Activated naive CD4-positive, alpha-beta T cell treated with anti-CD3 and anti-CD28 coated beads, Interleukin-2, amount 10 ng/mL, durations not matched to agents 7 days and 5 days (primary cell): ENCODE measurements at regions not wholly inside any gene's neighbourhood (a gene's known extent, or its start where the extent isn't known, plus 50 kb on each side); places are given as distances from the start of the nearest gene placed in this dataset.

ENCODE experiments used
- CTCF ChIA-PET: fragments of 350-600 bp; sonication (Branson Sonifier 250); formaldehyde crosslinking; loops from one replicate; lab custom pipeline; 2021; ENCODE audit warnings: antibody characterized with exemption; lab: Charles Lee
- DNase-seq: peaks from one replicate; pipeline ENCODE4 v3.0.0-alpha.2; 2020
- H3K27ac Mint-ChIP-seq: one replicate; pipeline ENCODE4 v1.8.0; 2021; ENCODE audit warnings: mild to moderate bottlenecking, moderate library complexity, mixed read lengths
- H3K27me3 Mint-ChIP-seq: one replicate; pipeline ENCODE4 v1.8.0; 2021; ENCODE audit warnings: mild to moderate bottlenecking, mixed read lengths
- H3K36me3 Mint-ChIP-seq: one replicate; pipeline ENCODE4 v1.8.0; 2021; ENCODE audit warnings: mixed read lengths
- H3K4me1 Mint-ChIP-seq: one replicate; pipeline ENCODE4 v1.8.0; 2021; ENCODE audit warnings: mixed read lengths
- H3K4me3 Mint-ChIP-seq: one replicate; pipeline ENCODE4 v1.8.0; 2021; ENCODE audit warnings: mild to moderate bottlenecking, moderate library complexity, mixed read lengths
- H3K9me3 Mint-ChIP-seq: one replicate; pipeline ENCODE4 v1.8.0; 2021; ENCODE audit warnings: mixed read lengths

DNA sequence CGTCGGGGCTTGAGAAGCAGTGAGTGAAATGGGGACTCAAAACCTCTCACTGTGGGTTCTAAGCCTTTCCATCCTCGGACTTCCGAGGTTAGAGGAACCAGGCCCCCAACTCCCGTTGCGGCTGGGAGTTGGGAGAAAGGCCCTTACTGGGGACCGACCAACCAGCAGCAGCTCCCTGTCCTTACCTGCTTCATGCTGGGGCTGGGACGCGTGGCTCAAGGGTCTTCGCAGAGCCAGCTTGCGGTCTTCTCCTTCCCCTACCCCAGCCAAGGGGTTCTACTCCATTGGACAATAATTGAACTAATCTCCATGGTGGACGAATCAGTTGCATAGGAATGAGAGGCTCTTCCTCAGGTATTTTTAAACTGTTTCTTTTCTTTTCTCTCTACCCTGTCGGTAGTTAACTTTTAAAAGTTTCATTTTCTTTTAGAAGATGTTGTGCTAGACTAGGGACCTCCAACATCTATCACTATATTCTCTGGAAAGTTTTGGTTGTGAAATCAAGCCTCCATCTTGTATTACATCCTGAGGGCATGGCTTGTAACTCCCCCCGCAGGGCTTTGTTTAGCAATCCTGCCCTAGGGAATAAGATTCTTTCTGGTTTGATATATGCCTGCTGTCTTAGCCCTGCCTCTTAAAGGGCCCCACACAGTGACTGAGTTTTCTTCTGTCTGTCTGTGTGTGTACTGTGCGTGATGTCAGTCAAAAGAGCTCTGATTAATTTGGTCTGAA lies 1027.1 kb upstream of the PCDH9 start:
- Mint-ChIP-seq H3K4me1 (no peaks in the 10 kb centered on the region), H3K4me3 (no peak overlapping the region), H3K27ac (no peak overlapping the region), H3K27me3 (no peaks in the 10 kb centered on the region), H3K36me3 (no peaks in the 10 kb centered on the region), H3K9me3 (peaks cover 6% of the 10 kb centered on the region)
- no peak for DNase-seq
- CTCF ChIA-PET: no interaction called here

- Mint-ChIP-seq H3K4me1 (no peaks in the 10 kb centered on the region), H3K36me3 (no peaks in the 10 kb centered on the region), H3K27me3 (no peaks in the 10 kb centered on the region), H3K9me3 (peaks cover 5% of the 10 kb centered on the region), H3K4me3 (no peak overlapping the region), H3K27ac (no peak overlapping the region)
- no peak for DNase-seq
- CTCF ChIA-PET: no interaction called here
Measured at GRCh38 chr13:68254151-68254550, 1024.0 kb upstream of the PCDH9 start.

DNA sequence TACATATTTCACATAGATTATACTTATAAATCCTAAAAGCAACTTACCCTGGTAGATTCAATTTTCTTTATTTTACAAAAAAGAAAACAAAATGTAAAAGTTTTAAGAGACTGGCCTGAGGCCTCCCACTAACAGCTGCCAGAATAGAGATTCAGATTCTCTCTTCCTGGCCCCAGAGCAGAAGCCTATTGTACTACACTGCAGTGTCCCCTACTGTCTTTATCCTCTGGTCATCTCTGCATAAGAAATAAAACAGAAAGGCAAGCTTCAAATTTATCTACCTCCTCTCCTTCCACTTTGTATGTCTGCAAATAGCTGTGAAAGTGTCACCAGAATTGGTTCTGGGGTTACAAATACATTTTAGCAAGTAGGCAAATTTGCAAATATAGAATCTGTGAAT lies 1004.1 kb upstream of the PCDH9 start:
- H3K27me3 Mint-ChIP-seq: no peaks in the 10 kb centered on the region
- H3K4me1 Mint-ChIP-seq: no peaks in the 10 kb centered on the region
- CTCF ChIA-PET: no interaction called here
- no peak overlapping the region for H3K27ac Mint-ChIP-seq
- peaks cover 3% of the 10 kb centered on the region for H3K9me3 Mint-ChIP-seq
- DNase-seq: no peak
- H3K36me3 Mint-ChIP-seq: no peaks in the 10 kb centered on the region
- no peak overlapping the region for H3K4me3 Mint-ChIP-seq

GRCh38 chr13:68232351-68233130 lies 1002.4 kb upstream of the PCDH9 start:
- H3K36me3 Mint-ChIP-seq: no peaks in the 10 kb centered on the region
- CTCF ChIA-PET: no interaction called here
- H3K27me3 Mint-ChIP-seq: no peaks in the 10 kb centered on the region
- no peak for DNase-seq
- no peak overlapping the region for H3K4me3 Mint-ChIP-seq
- H3K27ac Mint-ChIP-seq: no peak overlapping the region
- H3K9me3 Mint-ChIP-seq: peaks cover 3% of the 10 kb centered on the region
- no peaks in the 10 kb centered on the region for H3K4me1 Mint-ChIP-seq

- peaks cover 7% of the 10 kb centered on the region for H3K9me3 Mint-ChIP-seq
- H3K27me3 Mint-ChIP-seq: no peaks in the 10 kb centered on the region
- CTCF ChIA-PET: no interaction called here
- DNase-seq: no peak
- H3K4me1 Mint-ChIP-seq: no peaks in the 10 kb centered on the region
- H3K36me3 Mint-ChIP-seq: no peaks in the 10 kb centered on the region
- no peak overlapping the region for H3K4me3 Mint-ChIP-seq
- H3K27ac Mint-ChIP-seq: no peak overlapping the region
Measured at GRCh38 chr13:68214691-68215415, 984.7 kb upstream of the PCDH9 start.

DNA sequence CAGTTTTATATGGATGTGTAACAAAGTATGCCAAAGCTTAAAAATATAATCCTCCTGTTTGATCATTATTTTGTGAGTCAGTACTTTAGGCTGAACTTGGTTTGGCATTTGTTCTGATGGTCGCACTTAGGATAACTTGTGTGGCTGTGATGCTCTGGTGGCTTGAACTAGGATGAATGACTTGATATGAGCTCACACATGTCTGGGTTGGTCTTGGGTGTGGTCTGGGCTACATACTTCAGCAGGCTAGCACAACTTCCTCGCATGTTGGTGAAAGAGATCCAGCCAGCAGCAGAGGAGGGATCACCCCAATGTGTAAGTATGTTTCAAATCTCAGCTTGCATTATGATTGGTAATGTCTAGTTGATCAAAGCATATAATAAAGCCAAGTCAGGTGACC lies 969.1 kb upstream of the PCDH9 start:
- no peak overlapping the region for H3K27ac Mint-ChIP-seq
- DNase-seq: no peak
- H3K27me3 Mint-ChIP-seq: no peaks in the 10 kb centered on the region
- no peaks in the 10 kb centered on the region for H3K9me3 Mint-ChIP-seq
- no peaks in the 10 kb centered on the region for H3K36me3 Mint-ChIP-seq
- no peak overlapping the region for H3K4me3 Mint-ChIP-seq
- CTCF ChIA-PET: no interaction called here
- H3K4me1 Mint-ChIP-seq: no peaks in the 10 kb centered on the region

DNA sequence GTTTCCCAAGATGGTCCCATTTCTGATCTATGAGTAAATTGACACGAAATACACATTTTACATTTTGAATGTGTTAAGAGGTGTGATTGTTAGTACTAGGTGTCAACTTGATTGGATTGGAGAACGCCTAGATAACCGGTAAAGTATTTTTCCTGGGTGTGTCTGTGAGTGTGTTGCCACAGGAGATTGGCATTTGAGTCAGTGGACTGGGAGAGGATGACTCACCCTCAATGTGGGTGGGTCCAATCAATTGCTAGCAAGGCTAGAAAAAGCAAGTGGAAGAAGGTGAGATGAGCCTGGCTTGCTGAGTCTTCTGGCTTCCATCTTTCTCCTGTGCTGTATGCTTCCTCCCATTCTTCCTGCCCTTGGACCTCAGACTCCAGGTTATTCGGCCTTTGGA lies 960.7 kb upstream of the PCDH9 start:
- H3K4me3 Mint-ChIP-seq: no peak overlapping the region
- no peaks in the 10 kb centered on the region for H3K4me1 Mint-ChIP-seq
- DNase-seq: no peak
- H3K27ac Mint-ChIP-seq: no peak overlapping the region
- H3K27me3 Mint-ChIP-seq: no peaks in the 10 kb centered on the region
- H3K9me3 Mint-ChIP-seq: peaks cover 9% of the 10 kb centered on the region
- no peaks in the 10 kb centered on the region for H3K36me3 Mint-ChIP-seq
- CTCF ChIA-PET: no interaction called here

DNA sequence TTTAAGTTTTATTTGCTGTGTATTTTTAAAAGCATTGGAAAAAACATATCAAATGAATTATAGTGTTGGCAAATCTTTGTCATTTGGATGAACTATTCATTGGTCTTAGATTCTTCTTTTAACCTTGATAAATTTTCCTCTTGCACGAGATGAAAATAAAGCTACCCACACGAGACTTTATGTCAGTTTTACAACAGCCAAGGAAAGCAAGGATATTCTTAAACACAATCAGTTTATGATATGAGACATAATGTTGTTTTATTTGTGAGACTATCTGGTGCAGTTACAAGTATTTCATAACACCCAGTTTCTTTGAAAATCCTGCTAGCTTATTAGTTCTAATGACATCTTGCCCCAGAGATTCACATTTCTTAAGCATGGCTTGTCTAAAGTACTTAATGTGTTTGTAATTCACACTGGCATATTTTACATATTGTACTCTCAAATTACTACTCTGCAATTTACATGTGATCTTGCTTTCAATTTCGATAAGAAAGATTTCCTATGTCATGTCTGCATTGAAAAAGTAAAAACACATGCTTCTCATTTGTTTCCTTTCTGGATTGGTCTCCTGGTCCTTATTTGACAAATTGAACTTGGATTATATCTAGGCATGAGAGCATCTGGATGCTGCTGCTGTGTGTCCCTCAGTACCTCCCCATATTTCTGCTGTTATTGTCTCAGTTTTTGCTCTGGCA lies 955.5 kb upstream of the PCDH9 start:
- Mint-ChIP-seq H3K9me3 (peaks cover 8% of the 10 kb centered on the region), H3K27me3 (no peaks in the 10 kb centered on the region), H3K4me1 (no peaks in the 10 kb centered on the region), H3K36me3 (no peaks in the 10 kb centered on the region), H3K4me3 (no peak overlapping the region), H3K27ac (no peak overlapping the region)
- no peak for DNase-seq
- CTCF ChIA-PET: no interaction called here

- Mint-ChIP-seq H3K9me3 (peaks cover 15% of the 10 kb centered on the region), H3K4me3 (no peak overlapping the region), H3K36me3 (no peaks in the 10 kb centered on the region), H3K27me3 (no peaks in the 10 kb centered on the region), H3K27ac (no peak overlapping the region), H3K4me1 (no peaks in the 10 kb centered on the region)
- CTCF ChIA-PET: interaction anchor here (0.5 kb wide), 1 partner anchor 405 kb away, joined by 3 read pairs; no protein-coding TSS in a partner anchor
- DNase-seq: no peak
Measured at GRCh38 chr13:68176475-68176874, 946.3 kb upstream of the PCDH9 start.

GRCh38 chr13:68174893-68175292 lies 944.8 kb upstream of the PCDH9 start:
- Mint-ChIP-seq H3K4me3 (no peak overlapping the region), H3K27me3 (no peaks in the 10 kb centered on the region), H3K27ac (no peak overlapping the region), H3K4me1 (no peaks in the 10 kb centered on the region), H3K36me3 (no peaks in the 10 kb centered on the region), H3K9me3 (peaks cover 13% of the 10 kb centered on the region)
- CTCF ChIA-PET: no interaction called here
- no peak for DNase-seq

DNA sequence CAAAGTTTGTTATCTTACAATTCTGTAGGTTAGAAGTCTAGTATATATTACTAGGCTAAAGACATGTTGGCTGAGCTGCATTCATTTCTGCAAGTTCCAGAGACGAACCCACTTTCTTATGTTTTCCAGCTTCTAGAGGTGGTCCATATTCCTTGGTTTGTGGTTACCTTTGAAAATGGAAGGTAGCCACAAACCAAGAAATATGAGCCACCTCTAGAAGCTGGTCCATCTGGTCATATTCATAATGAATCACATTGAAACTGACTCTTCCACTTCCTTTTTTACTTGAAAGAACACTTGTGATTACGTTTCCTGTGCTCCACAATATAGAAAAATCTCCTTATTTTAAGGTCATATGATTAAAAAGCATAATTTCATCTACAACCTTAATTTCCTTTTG lies 943.0 kb upstream of the PCDH9 start:
- H3K9me3 Mint-ChIP-seq: peaks cover 7% of the 10 kb centered on the region
- no peak overlapping the region for H3K4me3 Mint-ChIP-seq
- no peak for DNase-seq
- H3K27ac Mint-ChIP-seq: no peak overlapping the region
- H3K4me1 Mint-ChIP-seq: no peaks in the 10 kb centered on the region
- H3K36me3 Mint-ChIP-seq: no peaks in the 10 kb centered on the region
- CTCF ChIA-PET: no interaction called here
- H3K27me3 Mint-ChIP-seq: no peaks in the 10 kb centered on the region

GRCh38 chr13:68170961-68171360 lies 940.8 kb upstream of the PCDH9 start:
- Mint-ChIP-seq H3K27me3 (no peaks in the 10 kb centered on the region), H3K4me3 (no peak overlapping the region), H3K36me3 (no peaks in the 10 kb centered on the region), H3K9me3 (peaks cover 4% of the 10 kb centered on the region), H3K27ac (no peak overlapping the region), H3K4me1 (no peaks in the 10 kb centered on the region)
- CTCF ChIA-PET: no interaction called here
- DNase-seq: no peak

DNA sequence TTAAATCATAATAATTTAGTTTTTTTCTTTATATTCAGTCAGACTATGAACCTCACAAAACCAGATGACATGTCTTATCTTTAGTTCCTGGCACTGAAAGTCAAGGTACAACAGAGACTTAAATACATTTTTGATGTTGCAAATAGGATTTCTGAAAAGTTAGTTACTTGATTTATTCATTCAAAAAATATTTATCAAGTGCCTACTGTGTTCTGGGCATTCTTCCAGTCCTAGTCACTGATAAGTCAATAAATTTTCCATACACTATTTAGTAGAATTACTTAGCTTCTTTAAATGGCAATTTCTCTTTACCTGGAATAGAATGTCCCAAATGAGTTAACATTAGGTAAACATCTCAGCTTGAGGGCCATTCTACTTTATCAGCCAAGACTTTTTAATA lies 938.3 kb upstream of the PCDH9 start:
- CTCF ChIA-PET: no interaction called here
- no peak overlapping the region for H3K27ac Mint-ChIP-seq
- no peak overlapping the region for H3K4me3 Mint-ChIP-seq
- H3K9me3 Mint-ChIP-seq: peaks cover 4% of the 10 kb centered on the region
- no peaks in the 10 kb centered on the region for H3K27me3 Mint-ChIP-seq
- H3K4me1 Mint-ChIP-seq: no peaks in the 10 kb centered on the region
- H3K36me3 Mint-ChIP-seq: no peaks in the 10 kb centered on the region
- no peak for DNase-seq

DNA sequence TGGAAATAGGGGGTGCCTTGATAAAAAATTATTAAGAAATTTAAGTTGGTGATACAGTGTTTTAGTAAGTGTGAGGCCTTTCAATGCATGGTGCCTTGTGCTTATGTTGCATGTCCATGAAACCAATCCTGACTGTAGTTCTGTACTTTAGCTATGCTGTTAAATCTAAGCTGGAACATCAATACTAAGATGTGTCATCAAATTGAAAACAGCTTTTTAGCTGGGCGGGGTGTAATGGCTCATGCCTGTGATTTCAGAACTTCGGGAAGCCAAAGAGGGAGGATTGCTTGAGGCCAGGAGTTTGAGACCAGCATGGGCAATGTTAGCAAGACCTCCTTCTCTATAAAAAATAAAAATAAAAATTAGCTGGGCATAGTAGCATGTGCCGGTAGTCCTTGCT lies 930.3 kb upstream of the PCDH9 start:
- H3K4me3 Mint-ChIP-seq: no peak overlapping the region
- H3K27me3 Mint-ChIP-seq: no peaks in the 10 kb centered on the region
- no peak for DNase-seq
- CTCF ChIA-PET: no interaction called here
- no peaks in the 10 kb centered on the region for H3K4me1 Mint-ChIP-seq
- peaks cover 3% of the 10 kb centered on the region for H3K9me3 Mint-ChIP-seq
- H3K36me3 Mint-ChIP-seq: no peaks in the 10 kb centered on the region
- no peak overlapping the region for H3K27ac Mint-ChIP-seq
